CD4-positive, alpha-beta T cell (primary cell): ENCODE measurements at regions not wholly inside any gene's neighbourhood (a gene's known extent, or its start where the extent isn't known, plus 50 kb on each side); places are given as distances from the start of the nearest gene placed in this dataset.

ENCODE experiments used
- ATAC-seq: fragments of 200-7000 bp; cut with Tn5 transposase; one replicate; pipeline ENCODE4 v1.10.0; 2022; ENCODE audit warnings: mild to moderate bottlenecking; ENCODE audit not compliant: poor library complexity
- CTCF ChIA-PET: fragments of 350-600 bp; sonication (Branson Sonifier 250); formaldehyde crosslinking; loops from one replicate; lab custom pipeline; 2021; ENCODE audit warnings: antibody characterized with exemption, inconsistent platforms; lab: Charles Lee
- POLR2A ChIA-PET: fragments of 350-600 bp; sonication (Branson Sonifier 250); formaldehyde crosslinking; loops from one replicate; lab custom pipeline; 2021; ENCODE audit warnings: antibody characterized with exemption, inconsistent platforms; lab: Charles Lee
- DNase-seq, 14 experiments: peaks; one replicate each; pipeline ENCODE4 v3.0.0-alpha.2; 2013 to 2020; ENCODE audit warnings: mixed read lengths in 2 of 14
- H3K27ac ChIP-seq, 2 donors: one replicate each; pipeline versions ENCODE4 v1.5.1 to v1.7.0; 2013; ENCODE audit warnings: low read length in 2 of 2, low read depth in 1 of 2, mild to moderate bottlenecking in 1 of 2
- H3K27me3 ChIP-seq, 2 experiments: 1 replicate in 1 of 2; 2 replicates in 1 of 2; pipeline versions ENCODE4 v1.6.1 to v1.7.0; 2013; ENCODE audit warnings: low read length in 2 of 2, control low read depth in 1 of 2, mild to moderate bottlenecking in 1 of 2, moderate library complexity in 1 of 2; ENCODE audit not compliant: insufficient read depth in 2 of 2, control insufficient read depth in 1 of 2
- H3K36me3 ChIP-seq: one replicate; pipeline ENCODE4 v1.6.1; 2013; ENCODE audit warnings: low read length, control low read depth; ENCODE audit not compliant: insufficient read depth
- H3K4me1 ChIP-seq: one replicate; pipeline ENCODE4 v1.6.1; 2013; ENCODE audit warnings: low read length, control low read depth; ENCODE audit not compliant: insufficient read depth
- H3K4me3 ChIP-seq: one replicate; pipeline ENCODE4 v1.5.1; 2013; ENCODE audit warnings: mild to moderate bottlenecking, low read length, moderate library complexity
- H3K9me3 ChIP-seq, 2 experiments: 1 replicate in 1 of 2; 2 replicates in 1 of 2; pipeline versions ENCODE4 v1.6.1 to v1.7.0; 2013; ENCODE audit warnings: low read length in 2 of 2, mild to moderate bottlenecking in 2 of 2, control low read depth in 1 of 2, moderate library complexity in 1 of 2; ENCODE audit not compliant: control insufficient read depth in 1 of 2, insufficient read depth in 1 of 2
- H3K27ac Mint-ChIP-seq: one replicate; pipeline ENCODE4 v1.8.0; 2020; ENCODE audit warnings: mixed read lengths
- H3K27me3 Mint-ChIP-seq: one replicate; pipeline ENCODE4 v1.8.0; 2021; ENCODE audit warnings: mixed read lengths
- H3K36me3 Mint-ChIP-seq: one replicate; pipeline ENCODE4 v1.8.0; 2021; ENCODE audit warnings: low read depth, mixed read lengths
- H3K4me1 Mint-ChIP-seq: one replicate; pipeline ENCODE4 v1.8.0; 2021; ENCODE audit warnings: low read depth, mixed read lengths
- H3K4me3 Mint-ChIP-seq: one replicate; pipeline ENCODE4 v1.8.0; 2020; ENCODE audit warnings: mild to moderate bottlenecking, mixed read lengths
- H3K9me3 Mint-ChIP-seq: one replicate; pipeline ENCODE4 v1.8.0; 2020; ENCODE audit warnings: mixed read lengths
- intact Hi-C, 2 experiments: fragments of 100-400 bp; cut with DNase I in 1 of 2; cut with micrococcal nuclease in 1 of 2; formaldehyde crosslinking; loops; one replicate each; pipeline versions ENCODE4 v1.15.1 to v1.9.0; 2023 to 2025; cut with DNase I, micrococcal nuclease
- TF ChIP-seq, protein P1 (sequence below): fragments of 200-600 bp; IDR thresholded peaks from one replicate; pipeline ENCODE4 v1.8.0; 2022; ENCODE audit warnings: antibody characterized with exemption, mild to moderate bottlenecking

DNA sequence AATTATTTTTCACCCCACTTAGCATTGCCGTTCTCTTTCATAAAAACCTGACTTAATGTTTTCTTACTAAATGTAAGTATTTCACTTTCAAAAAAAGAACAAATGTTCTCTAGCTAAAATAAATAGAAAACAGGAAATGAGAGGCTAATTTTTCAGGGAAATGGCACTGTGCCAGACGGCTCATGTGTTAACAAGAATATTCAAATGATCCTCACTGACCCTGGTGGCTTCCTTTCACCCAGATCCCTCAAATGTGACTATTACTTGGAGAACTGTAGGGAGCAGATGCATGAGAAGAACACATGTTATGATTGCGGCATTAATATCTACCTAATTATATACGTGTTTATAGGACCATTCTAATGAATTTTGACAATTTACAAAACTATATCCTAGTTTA, 827.7 kb downstream of the SOCS6 start:
- Mint-ChIP-seq H3K27ac (no peak overlapping the region), H3K27me3 (no peaks in the 10 kb centered on the region)

GRCh38 chr18:71115261-71115660, 826.4 kb downstream of the SOCS6 start:
- no peak overlapping the region for H3K27ac ChIP-seq
- H3K4me1 ChIP-seq, result no peaks in the 10 kb centered on the region
- ChIA-PET CTCF (no interaction called here), POLR2A (no interaction called here)
- intact Hi-C loops, result no loop called here
- Mint-ChIP-seq H3K4me3 (no peak overlapping the region), H3K27me3 (no peaks in the 10 kb centered on the region), H3K4me1 (no peaks in the 10 kb centered on the region), H3K27ac (no peak overlapping the region), H3K9me3 (peaks cover 3% of the 10 kb centered on the region), H3K36me3 (no peaks in the 10 kb centered on the region)
- TF ChIP-seq, protein P1, sequence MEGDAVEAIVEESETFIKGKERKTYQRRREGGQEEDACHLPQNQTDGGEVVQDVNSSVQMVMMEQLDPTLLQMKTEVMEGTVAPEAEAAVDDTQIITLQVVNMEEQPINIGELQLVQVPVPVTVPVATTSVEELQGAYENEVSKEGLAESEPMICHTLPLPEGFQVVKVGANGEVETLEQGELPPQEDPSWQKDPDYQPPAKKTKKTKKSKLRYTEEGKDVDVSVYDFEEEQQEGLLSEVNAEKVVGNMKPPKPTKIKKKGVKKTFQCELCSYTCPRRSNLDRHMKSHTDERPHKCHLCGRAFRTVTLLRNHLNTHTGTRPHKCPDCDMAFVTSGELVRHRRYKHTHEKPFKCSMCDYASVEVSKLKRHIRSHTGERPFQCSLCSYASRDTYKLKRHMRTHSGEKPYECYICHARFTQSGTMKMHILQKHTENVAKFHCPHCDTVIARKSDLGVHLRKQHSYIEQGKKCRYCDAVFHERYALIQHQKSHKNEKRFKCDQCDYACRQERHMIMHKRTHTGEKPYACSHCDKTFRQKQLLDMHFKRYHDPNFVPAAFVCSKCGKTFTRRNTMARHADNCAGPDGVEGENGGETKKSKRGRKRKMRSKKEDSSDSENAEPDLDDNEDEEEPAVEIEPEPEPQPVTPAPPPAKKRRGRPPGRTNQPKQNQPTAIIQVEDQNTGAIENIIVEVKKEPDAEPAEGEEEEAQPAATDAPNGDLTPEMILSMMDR, result no peak
- no peak for DNase-seq
- no peaks in the 10 kb centered on the region for H3K9me3 ChIP-seq
- ATAC-seq, result no peak
- H3K36me3 ChIP-seq, result no peaks in the 10 kb centered on the region
- no peaks in the 10 kb centered on the region for H3K27me3 ChIP-seq
- no peak overlapping the region for H3K4me3 ChIP-seq

More for the DNA sequence above, 827.7 kb downstream of the SOCS6 start:
- peaks cover 0 to 4% of the 10 kb centered on the region in 2 experiments for H3K9me3 ChIP-seq
- Mint-ChIP-seq H3K36me3 (no peaks in the 10 kb centered on the region), H3K4me1 (no peaks in the 10 kb centered on the region), H3K4me3 (no peak overlapping the region), H3K9me3 (peaks cover 5% of the 10 kb centered on the region)
- no peaks in the 10 kb centered on the region for H3K4me1 ChIP-seq
- DNase-seq (no peak), ATAC-seq (no peak)
- intact Hi-C loops, result no loop called here
- H3K36me3 ChIP-seq, result no peaks in the 10 kb centered on the region
- ChIA-PET CTCF (no interaction called here), POLR2A (no interaction called here)
- TF ChIP-seq, protein P1, result no peak
- no peak overlapping the region for H3K4me3 ChIP-seq
- no peak overlapping the region for H3K27ac ChIP-seq
- no peaks in the 10 kb centered on the region for H3K27me3 ChIP-seq

DNA sequence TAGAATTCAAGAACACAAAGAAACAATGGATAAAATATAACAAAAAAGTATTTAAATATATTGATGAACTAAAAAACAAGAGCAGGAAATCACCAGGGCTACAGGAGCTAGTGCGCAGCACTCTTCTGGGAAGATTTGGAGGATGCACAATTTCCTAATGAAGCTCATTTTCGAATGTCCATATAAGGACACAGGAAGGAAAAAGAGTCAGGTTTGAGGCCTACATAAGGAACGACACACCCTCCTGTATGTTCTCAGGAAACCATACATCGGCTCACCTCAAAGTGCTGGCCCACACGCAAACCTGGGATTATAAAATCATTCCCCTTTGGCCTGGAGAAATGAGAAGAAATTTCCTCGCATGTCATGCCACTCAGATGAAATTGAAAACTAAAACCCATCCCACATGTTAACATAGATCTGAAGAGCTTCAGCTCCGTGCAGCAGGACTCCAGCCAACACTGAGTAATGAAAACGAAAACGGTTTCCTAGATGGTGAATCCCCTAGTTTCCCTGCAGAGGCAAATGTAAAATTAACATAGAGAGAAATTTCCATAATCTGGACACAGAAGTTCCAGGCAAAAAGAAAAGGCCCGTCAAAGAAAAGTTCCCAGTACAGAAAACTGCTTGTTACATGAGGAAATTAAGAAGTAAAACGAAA, 825.8 kb downstream of the SOCS6 start:
- H3K36me3 ChIP-seq, result no peaks in the 10 kb centered on the region
- Mint-ChIP-seq H3K4me3 (no peak overlapping the region), H3K36me3 (no peaks in the 10 kb centered on the region), H3K27ac (no peak overlapping the region), H3K9me3 (peaks cover 3% of the 10 kb centered on the region), H3K4me1 (no peaks in the 10 kb centered on the region), H3K27me3 (no peaks in the 10 kb centered on the region)
- no peak for DNase-seq
- CTCF ChIA-PET, result no interaction called here
- H3K4me3 ChIP-seq, result no peak overlapping the region
- no peak for ATAC-seq
- no peaks in the 10 kb centered on the region for H3K4me1 ChIP-seq
- H3K27ac ChIP-seq, result no peak overlapping the region
- POLR2A ChIA-PET, result no interaction called here
- H3K9me3 ChIP-seq, result no peaks in the 10 kb centered on the region
- intact Hi-C loops, result no loop called here
- TF ChIP-seq, protein P1, result no peak
- H3K27me3 ChIP-seq, result no peaks in the 10 kb centered on the region
